ENCODE measurements at regions not wholly inside any gene's neighbourhood (a gene's known extent, or its start where the extent isn't known, plus 50 kb on each side); places are given as distances from the start of the nearest gene placed in this dataset.
"Not testable (repeated sequence)": the region's sequence is repeated elsewhere in the genome, so short reads cannot be mapped to it uniquely, and the experiment has no call there.

DNA sequence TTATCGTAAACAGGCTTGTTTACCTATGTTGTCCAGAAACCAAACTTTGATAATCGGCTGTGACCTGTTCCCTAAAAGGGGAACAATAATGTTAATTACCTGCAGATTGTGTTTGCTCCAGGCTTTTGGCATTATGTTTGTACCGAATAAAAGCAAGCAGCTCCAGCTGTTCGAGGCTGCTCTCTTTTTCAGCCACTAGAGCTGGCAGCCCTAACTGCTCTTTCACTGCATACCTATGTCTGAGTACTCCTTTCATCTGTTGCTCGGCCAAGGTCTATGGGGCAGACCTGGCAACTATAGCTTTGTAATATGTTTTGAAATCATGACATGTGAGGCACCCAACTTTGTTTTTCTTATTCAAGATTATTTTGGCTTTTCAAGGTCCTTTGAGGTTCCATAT, 77.8 kb upstream of the EHBP1 start:
- 72 to 74% methylated on average over 5 of the region's 5 CpGs for WGBS, 2 donors
- no peak overlapping the region for H3K4me3 ChIP-seq
- no peak for DNase-seq (ENCODE audit: low spot score in 2 of 2)
- no peaks in the 10 kb centered on the region for H3K36me3 ChIP-seq
- H3K4me1 ChIP-seq, result no peaks in the 10 kb centered on the region
- H3K27ac ChIP-seq, result no peak overlapping the region
- H3K27me3 ChIP-seq, result no peaks in the 10 kb centered on the region
- TF ChIP-seq, protein P1, sequence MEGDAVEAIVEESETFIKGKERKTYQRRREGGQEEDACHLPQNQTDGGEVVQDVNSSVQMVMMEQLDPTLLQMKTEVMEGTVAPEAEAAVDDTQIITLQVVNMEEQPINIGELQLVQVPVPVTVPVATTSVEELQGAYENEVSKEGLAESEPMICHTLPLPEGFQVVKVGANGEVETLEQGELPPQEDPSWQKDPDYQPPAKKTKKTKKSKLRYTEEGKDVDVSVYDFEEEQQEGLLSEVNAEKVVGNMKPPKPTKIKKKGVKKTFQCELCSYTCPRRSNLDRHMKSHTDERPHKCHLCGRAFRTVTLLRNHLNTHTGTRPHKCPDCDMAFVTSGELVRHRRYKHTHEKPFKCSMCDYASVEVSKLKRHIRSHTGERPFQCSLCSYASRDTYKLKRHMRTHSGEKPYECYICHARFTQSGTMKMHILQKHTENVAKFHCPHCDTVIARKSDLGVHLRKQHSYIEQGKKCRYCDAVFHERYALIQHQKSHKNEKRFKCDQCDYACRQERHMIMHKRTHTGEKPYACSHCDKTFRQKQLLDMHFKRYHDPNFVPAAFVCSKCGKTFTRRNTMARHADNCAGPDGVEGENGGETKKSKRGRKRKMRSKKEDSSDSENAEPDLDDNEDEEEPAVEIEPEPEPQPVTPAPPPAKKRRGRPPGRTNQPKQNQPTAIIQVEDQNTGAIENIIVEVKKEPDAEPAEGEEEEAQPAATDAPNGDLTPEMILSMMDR (IDR thresholded peaks at IDR 0.05), result no peak
- TF ChIP-seq POLR2A (IDR thresholded peaks at IDR 0.05) (no peak), EP300 (IDR thresholded peaks at IDR 0.05) (no peak)
- H3K9me3 ChIP-seq, result peaks cover 0 to 9% (median 0%) of the 10 kb centered on the region in 4 donors

GRCh38 chr2:62624855-62625254, 80.7 kb upstream of the EHBP1 start:
- whole genome bisulfite sequencing, 2 donors, result 75 to 90% methylated on average over 3 of the region's 3 CpGs
- H3K27ac ChIP-seq, result no peak overlapping the region

DNA sequence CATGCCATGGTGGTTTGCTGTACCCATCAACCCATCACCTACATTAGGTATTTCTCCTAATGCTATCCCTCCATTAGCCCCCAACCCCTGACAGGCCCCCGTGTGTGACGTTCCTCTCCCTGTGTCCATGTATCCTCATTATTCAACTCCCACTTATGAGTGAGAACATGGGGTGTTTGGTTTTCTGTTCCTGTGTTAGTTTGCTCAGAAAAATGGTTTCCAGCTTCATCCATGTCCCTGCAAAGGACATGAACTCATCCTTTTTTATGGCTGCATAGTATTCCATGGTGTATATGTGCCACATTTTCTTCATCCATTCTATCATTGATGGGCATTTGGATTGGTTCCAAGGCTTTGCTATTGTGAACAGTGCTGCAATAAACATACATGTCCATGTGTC, 89.0 kb upstream of the EHBP1 start:
- WGBS, 2 donors, result 95 to 98% methylated on average over 2 of the region's 2 CpGs
- not testable (repeated sequence) for H3K36me3 ChIP-seq; H3K27ac ChIP-seq; DNase-seq (ENCODE audit: low spot score in 2 of 2); H3K27me3 ChIP-seq; H3K4me1 ChIP-seq; H3K4me3 ChIP-seq
- H3K9me3 ChIP-seq, result peaks cover 0 to 20% (median 6%) of the 10 kb centered on the region in 4 donors

More at GRCh38 chr2:62624855-62625254, 80.7 kb upstream of the EHBP1 start:
- TF ChIP-seq POLR2A (IDR thresholded peaks at IDR 0.05) (no peak), EP300 (IDR thresholded peaks at IDR 0.05) (no peak)
- TF ChIP-seq, protein P1 (IDR thresholded peaks at IDR 0.05), result no peak
- no peak overlapping the region for H3K4me3 ChIP-seq
- no peaks in the 10 kb centered on the region for H3K27me3 ChIP-seq
- H3K4me1 ChIP-seq, result no peaks in the 10 kb centered on the region
- DNase-seq (ENCODE audit: low spot score in 2 of 2), result no peak
- H3K36me3 ChIP-seq, result peaks cover 0 to 4% (median 0%) of the 10 kb centered on the region in 3 donors
- peaks cover 0 to 27% (median 1%) of the 10 kb centered on the region in 4 donors for H3K9me3 ChIP-seq

DNA sequence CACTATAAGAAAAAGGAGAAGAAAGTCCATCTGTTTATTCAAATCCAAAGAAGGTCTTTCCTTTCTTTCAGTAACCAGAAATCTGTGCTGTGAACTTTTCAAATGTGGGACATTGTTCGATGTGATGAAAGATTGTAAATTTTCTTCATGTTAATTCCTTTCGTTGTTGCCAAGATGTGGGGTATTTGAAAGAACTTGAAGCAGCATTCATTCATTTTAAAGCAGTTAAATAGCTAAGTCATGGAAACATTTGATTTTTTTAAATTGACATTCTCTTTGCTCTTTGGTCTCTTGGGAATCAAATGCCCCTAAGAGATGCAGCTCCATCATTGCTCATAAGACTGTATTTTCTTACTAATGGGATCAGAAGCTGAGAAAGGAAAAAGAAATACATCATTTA, 93.7 kb upstream of the EHBP1 start:
- DNase-seq (ENCODE audit: low spot score in 2 of 2), result no peak
- TF ChIP-seq, protein P1 (IDR thresholded peaks at IDR 0.05), result no peak
- TF ChIP-seq POLR2A (IDR thresholded peaks at IDR 0.05) (no peak), EP300 (IDR thresholded peaks at IDR 0.05) (no peak)
- WGBS, 2 donors, result 22 to 28% methylated on average over 2 of the region's 2 CpGs
- H3K4me3 ChIP-seq, result no peak overlapping the region
- no peaks in the 10 kb centered on the region for H3K36me3 ChIP-seq
- H3K27ac ChIP-seq, result peak overlapping the region in 3 of 4 donors; percentile 25 to 61 (median 29)
- peaks cover 0 to 7% (median 0%) of the 10 kb centered on the region in 4 donors for H3K4me1 ChIP-seq
- H3K27me3 ChIP-seq, result no peaks in the 10 kb centered on the region
- peaks cover 0 to 11% (median 2%) of the 10 kb centered on the region in 4 donors for H3K9me3 ChIP-seq

GRCh38 chr2:62605471-62605870, 99.5 kb upstream of the TMEM17 start:
- not testable (repeated sequence) for DNase-seq (ENCODE audit: low spot score in 2 of 2); H3K27me3 ChIP-seq; H3K27ac ChIP-seq; H3K4me3 ChIP-seq; H3K4me1 ChIP-seq; H3K36me3 ChIP-seq
- 87 to 88% methylated on average over 13 of the region's 13 CpGs for WGBS, 2 donors
- H3K9me3 ChIP-seq, result peaks cover 0 to 23% (median 0%) of the 10 kb centered on the region in 4 donors

DNA sequence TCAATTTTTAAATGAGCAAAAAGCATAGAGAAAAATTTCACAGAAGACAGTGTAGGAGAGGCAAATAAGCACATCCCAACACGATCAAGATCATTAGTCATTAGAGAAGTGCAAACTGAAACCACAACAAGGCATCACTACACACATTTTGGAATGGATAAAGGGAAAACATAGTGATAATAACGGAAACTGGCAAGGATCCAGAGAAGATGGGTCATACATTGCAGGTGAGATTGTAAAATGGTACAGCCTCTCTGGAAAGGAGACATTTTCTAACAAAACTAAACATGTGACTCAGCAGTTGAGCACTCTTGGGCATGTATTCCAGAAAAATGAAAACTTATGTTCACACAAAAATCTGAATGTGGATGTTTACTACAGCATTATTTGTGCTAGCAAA, 98.3 kb upstream of the TMEM17 start:
- Histone ChIP-seq H3K27me3 (no peaks in the 10 kb centered on the region), H3K36me3 (peaks cover 0 to 7% (median 0%) of the 10 kb centered on the region in 3 donors), H3K4me1 (no peaks in the 10 kb centered on the region), H3K4me3 (no peak overlapping the region), H3K9me3 (peaks cover 0 to 17% (median 0%) of the 10 kb centered on the region in 4 donors), H3K27ac (no peak overlapping the region)
- DNase-seq (ENCODE audit: low spot score in 2 of 2), result no peak
- TF ChIP-seq EP300 (IDR thresholded peaks at IDR 0.05), result no peak
- no peak for TF ChIP-seq POLR2A (IDR thresholded peaks at IDR 0.05)
- TF ChIP-seq, protein P1 (IDR thresholded peaks at IDR 0.05), result no peak
- 80 to 82% methylated on average over 2 of the region's 2 CpGs for WGBS, 2 donors
